ENCODE measurements at regions not wholly inside any gene's neighbourhood (a gene's known extent, or its start where the extent isn't known, plus 50 kb on each side); places are given as distances from the start of the nearest gene placed in this dataset.

DNA sequence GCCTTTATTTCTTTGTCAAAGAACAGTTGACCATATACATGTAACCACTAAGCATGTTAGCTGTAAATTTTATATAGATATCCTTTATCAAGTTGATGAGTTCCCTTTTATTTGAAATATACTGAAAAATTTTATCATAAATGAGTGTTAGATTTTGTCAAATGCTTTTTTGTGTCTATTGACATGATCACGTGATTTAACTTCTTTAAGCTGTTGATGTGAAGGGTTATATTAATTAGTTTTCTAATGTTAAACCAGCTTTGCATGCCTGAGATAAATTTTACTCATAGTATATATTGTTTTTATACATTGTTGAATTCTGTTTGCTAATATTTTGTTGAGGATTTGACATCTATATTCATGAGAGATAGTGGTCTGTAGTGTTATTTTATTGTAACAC is 241.9 kb upstream of the CDH20 start:
- in situ Hi-C loops (cut with MboI; ENCODE audit: low sequenced_read_pairs), result no loop called here
- Histone ChIP-seq H3K14ac (replicated peaks; ENCODE audit: low read depth, low read length) (no peak overlapping the region), H2BK20ac (ENCODE audit: low read depth, low read length) (no peak overlapping the region), H3K9ac (ENCODE audit: low read depth, low read length) (no peak overlapping the region), H3K9me3 (ENCODE audit: control insufficient read depth, insufficient read depth, low read length) (no peaks in the 10 kb centered on the region), H3K27me3 (ENCODE audit: control insufficient read depth, insufficient read depth, low read length) (no peaks in the 10 kb centered on the region), H2BK15ac (ENCODE audit: low read depth, low read length) (no peak overlapping the region), H3K9me1 (ENCODE audit: insufficient read depth, low read length) (no peaks in the 10 kb centered on the region), H3K56ac (ENCODE audit: extremely low read depth, insufficient read depth, low read length) (no peak overlapping the region), H3K4me2 (ENCODE audit: low read depth, low read length) (no peak overlapping the region), H3K4ac (ENCODE audit: low read depth, low read length) (no peak overlapping the region), H2BK5ac (ENCODE audit: low read depth, low read length, poor library complexity, severe bottlenecking) (no peak overlapping the region), H4K8ac (ENCODE audit: low read depth in 2 of 2, low read length in 2 of 2) (no peak overlapping the region), H3K18ac (ENCODE audit: low read depth, low read length) (no peak overlapping the region), H3K23ac (ENCODE audit: low read depth, low read length) (no peak overlapping the region), H2AK5ac (ENCODE audit: low read depth, low read length) (no peak overlapping the region), H3K4me1 (ENCODE audit: control insufficient read depth, insufficient read depth, low read length) (no peaks in the 10 kb centered on the region), H3K27ac (ENCODE audit: insufficient read depth, low read length) (no peak overlapping the region), H2AFZ (replicated peaks; ENCODE audit: low read length, poor library complexity) (no peak overlapping the region), H4K20me1 (ENCODE audit: insufficient read depth, low read length) (no peaks in the 10 kb centered on the region), H2AK9ac (replicated peaks; ENCODE audit: low read depth, low read length, poor library complexity) (no peak overlapping the region), H4K5ac (ENCODE audit: low read depth, low read length) (no peak overlapping the region), H2BK120ac (ENCODE audit: low read depth, low read length) (no peak overlapping the region), H3K4me3 (ENCODE audit: insufficient read depth, low read depth, low read length) (no peak overlapping the region), H3K79me1 (ENCODE audit: low read depth in 1 of 2, low read length in 2 of 2) (no peaks in the 10 kb centered on the region), H4K91ac (ENCODE audit: insufficient read depth, low read depth, low read length) (no peak overlapping the region), H3K36me3 (ENCODE audit: control insufficient read depth, insufficient read depth, low read length) (no peaks in the 10 kb centered on the region)
- ChIA-PET CTCF (no interaction called here), POLR2A (ENCODE audit: unreplicated experiment) (no interaction called here)
- ATAC-seq (ENCODE audit: low read depth) (no peak), DNase-seq (no peak)
- TF ChIP-seq CEBPB (IDR thresholded peaks at IDR 0.05; ENCODE audit: low read depth, low read length) (no peak), RCOR1 (IDR thresholded peaks at IDR 0.05; ENCODE audit: insufficient replicate concordance, low read length) (no peak), MAFK (IDR thresholded peaks at IDR 0.05; ENCODE audit: low read depth, low read length) (no peak), NFE2L2 (IDR thresholded peaks at IDR 0.05; ENCODE audit: low read depth, low read length) (no peak), CHD1 (IDR thresholded peaks at IDR 0.05; ENCODE audit: low read depth, low read length) (no peak), FOS (IDR thresholded peaks at IDR 0.05; ENCODE audit: low read depth, low read length) (no peak), BHLHE40 (IDR thresholded peaks at IDR 0.05; ENCODE audit: low read depth, low read length) (no peak), RFX5 (IDR thresholded peaks at IDR 0.05; ENCODE audit: low read depth, low read length) (no peak), RAD21 (IDR thresholded peaks at IDR 0.05; ENCODE audit: low read length) (no peak), MAZ (IDR thresholded peaks at IDR 0.05; ENCODE audit: borderline replicate concordance, low read depth, low read length) (no peak), POLR2A (IDR thresholded peaks at IDR 0.05; ENCODE audit: low read depth, low read length) (no peak), MXI1 (IDR thresholded peaks at IDR 0.05; ENCODE audit: borderline replicate concordance, low read depth, low read length) (no peak)
- WGBS, 2 experiments (ENCODE audit: extremely low coverage in 2 of 2, insufficient read length in 1 of 2), result no CpG with 5 or more reads among the region's 1 CpG
- intact Hi-C loops (cut with micrococcal nuclease), result no loop called here
- no TSS peak for BruUV-seq (replicated peaks)
- dilution Hi-C loops (cut with HindIII; ENCODE audit: low sequenced_read_pairs, unreplicated experiment), result no loop called here

Measured in IMR-90 (cell line).